DMS114 treated with DMSO at 0.1 percent for 48 hours (cell line): ENCODE measurements at regions not wholly inside any gene's neighbourhood (a gene's known extent, or its start where the extent isn't known, plus 50 kb on each side); places are given as distances from the start of the nearest gene placed in this dataset.
"Not testable (repeated sequence)": the region's sequence is repeated elsewhere in the genome, so short reads cannot be mapped to it uniquely, and the experiment has no call there.

ENCODE experiments used
- DNase-seq: peaks from one replicate; lab custom pipeline; 2025; ENCODE audit not compliant: unreplicated experiment; lab: John Stamatoyannopoulos, UW

GRCh38 chr1:163571950-163572349 is 250.2 kb downstream of the NUF2 start:
- DNase-seq: no peak

GRCh38 chr1:163574119-163574518 is 252.4 kb downstream of the NUF2 start:
- DNase-seq: no peak

GRCh38 chr1:163580926-163581325 is 259.2 kb downstream of the NUF2 start:
- no peak for DNase-seq

- DNase-seq: no peak
These were observed 262.0 kb downstream of the NUF2 start for GRCh38 chr1:163583661-163584181.

- DNase-seq: no peak
These were observed 264.0 kb downstream of the NUF2 start for GRCh38 chr1:163585796-163586195.

DNA sequence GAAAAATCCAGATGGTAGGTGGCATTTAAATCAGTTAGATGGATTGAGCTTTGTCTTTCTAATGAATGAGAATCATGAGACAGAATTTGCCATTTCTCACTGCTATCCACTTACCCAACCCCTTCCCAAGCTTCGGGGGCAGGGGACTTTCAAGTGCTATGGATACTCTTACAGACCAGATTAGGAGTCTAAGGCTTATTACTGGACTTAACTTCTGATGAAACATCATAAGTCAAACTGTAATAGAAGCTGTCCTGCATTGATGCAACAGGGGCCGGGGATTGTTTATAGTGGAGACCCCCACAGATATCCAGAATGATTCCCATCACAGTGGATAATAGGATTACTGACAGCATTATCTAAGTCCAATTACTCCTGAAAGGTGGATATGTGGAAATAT is 267.0 kb downstream of the NUF2 start:
- DNase-seq: no peak

GRCh38 chr1:163589735-163590134 is 268.0 kb downstream of the NUF2 start:
- DNase-seq: no peak

DNA sequence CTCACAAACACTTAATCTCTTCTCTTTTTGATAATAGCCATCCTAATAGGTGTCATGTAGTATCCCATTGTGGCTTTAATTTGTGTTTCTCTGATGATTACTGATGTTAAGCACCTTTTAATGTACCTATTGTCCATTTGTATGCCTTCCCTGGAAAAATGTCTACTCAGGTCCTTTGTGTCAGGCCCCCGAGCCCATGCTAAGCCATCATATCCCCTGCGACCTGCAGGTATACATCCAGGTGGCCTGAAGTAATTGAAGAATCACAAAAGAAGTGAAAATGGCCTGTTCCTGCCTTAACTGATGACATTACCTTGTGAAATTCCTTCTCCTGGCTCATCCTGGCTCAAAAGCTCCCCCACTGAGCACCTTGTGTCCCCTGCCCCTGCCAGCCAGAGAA is 269.4 kb downstream of the NUF2 start:
- DNase-seq: not testable (repeated sequence)

DNA sequence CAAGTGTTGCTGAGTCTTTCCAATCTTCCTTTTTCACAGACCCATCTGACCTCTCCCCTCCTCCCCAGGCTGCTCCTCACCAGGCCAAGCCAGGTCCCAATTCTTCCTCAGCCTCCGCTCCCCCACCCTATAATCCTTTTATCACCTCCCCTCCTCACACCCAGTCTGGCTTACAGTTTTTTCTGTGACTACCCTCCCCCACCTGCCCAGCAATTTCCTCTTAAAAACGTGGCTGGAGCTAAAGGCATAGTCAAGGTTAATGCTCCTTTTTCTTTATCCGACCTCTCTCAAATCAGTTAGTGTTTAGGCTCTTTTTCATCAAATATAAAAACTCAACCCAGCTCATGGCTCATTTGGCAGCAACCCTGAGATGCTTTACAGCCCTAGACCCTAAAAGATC is 270.9 kb downstream of the NUF2 start:
- not testable (repeated sequence) for DNase-seq

DNA sequence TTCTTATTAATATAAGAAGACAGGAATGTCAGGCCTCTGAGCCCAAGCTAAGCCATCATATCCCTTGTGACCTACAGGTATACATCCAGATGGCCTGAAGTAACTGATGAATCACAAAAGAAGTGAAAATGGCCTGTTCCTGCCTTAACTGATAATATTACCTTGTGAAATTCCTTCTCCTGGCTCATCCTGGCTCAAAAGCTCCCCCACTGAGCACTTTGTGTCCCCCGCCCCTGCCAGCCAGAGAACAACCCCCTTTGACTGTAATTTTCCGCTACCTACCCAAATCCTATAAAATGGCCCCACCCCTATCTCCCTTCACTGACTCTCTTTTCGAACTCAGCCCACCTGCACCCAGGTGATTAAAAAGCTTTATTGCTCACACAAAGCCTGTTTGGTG is 274.4 kb downstream of the NUF2 start:
- not testable (repeated sequence) for DNase-seq

GRCh38 chr1:163596541-163597258 is 274.9 kb downstream of the NUF2 start:
- no peak for DNase-seq

DNA sequence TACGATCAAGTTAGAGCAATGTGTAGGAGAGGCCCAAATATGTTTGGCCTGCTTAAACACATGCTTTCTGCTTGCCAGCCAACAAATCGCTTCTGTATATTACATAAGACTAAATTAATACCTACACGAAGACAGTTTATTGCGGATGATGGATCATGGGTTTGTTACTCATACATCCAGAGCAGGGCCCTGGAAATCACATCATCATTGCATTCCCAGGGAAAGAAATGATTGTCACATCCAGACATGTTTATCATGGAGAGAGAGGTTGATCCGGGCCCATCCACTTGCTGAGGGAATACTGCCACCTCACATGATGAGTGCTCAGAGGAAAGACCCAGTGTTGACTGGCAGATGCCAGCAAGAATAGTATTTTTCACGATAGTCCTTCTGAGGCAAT is 282.6 kb downstream of the NUF2 start:
- DNase-seq: no peak

GRCh38 chr1:163604896-163605295 is 283.1 kb downstream of the NUF2 start:
- DNase-seq: no peak

- no peak for DNase-seq
These were observed 287.2 kb downstream of the NUF2 start for GRCh38 chr1:163608979-163609378.

GRCh38 chr1:163609858-163610257 is 288.1 kb downstream of the NUF2 start:
- no peak for DNase-seq

- no peak for DNase-seq
These were observed 288.7 kb downstream of the NUF2 start for GRCh38 chr1:163610486-163610885.

DNA sequence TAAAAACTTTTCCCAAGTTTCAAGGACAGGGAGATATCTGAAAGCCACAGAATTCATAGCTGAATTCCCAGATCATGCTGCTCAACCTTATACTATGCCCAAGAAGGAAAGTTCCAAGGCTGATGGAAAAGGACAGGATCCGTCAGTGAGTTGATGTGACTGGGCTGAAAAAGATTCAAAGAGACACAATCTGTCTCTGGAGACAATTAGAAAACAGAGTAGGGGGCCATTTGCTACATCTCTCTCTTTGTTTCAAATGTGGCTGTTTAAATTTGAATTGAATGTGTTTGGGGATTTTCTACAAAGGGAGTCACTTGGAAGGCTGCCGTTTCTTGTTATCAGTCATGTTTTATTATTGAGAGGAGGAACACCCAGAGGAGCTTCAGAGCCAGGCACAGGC is 292.6 kb downstream of the NUF2 start:
- DNase-seq: no peak

DNA sequence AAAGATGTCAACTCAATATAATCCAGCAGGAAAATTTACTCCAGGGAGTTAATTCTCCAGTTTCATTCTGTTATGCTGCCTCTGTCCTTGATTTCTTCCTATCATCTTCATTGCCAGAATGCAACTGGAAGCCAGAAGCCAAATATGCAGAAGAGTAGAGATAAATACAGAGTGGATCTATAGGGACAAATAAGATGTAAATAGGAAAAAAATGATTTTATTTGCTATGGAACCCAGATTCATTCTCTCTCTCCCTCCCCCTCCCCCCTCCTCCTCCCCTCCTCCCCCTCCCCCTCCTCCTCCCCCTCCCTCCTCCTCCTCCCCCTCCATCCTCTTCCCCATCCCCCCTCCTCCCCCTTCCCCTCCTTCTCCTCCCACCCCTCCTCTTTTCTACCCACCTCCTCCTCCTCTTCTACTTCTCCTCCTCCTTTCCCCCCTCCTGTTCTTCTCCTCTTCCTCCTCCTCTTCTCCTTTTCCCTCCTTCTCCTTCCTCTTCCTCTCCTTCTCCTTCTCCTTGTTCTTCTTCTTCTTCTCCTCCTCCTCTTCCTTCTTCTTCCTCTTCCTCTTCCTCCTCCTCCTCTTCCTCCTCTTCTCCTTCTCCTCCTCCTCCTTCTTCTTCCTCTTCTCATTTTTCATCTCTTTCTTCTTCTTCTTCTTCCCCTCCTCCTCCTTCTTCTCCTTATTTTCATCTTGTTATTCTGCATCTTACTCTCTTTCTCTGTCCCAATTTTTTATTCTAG is 306.4 kb downstream of the NUF2 start:
- no peak for DNase-seq

DNA sequence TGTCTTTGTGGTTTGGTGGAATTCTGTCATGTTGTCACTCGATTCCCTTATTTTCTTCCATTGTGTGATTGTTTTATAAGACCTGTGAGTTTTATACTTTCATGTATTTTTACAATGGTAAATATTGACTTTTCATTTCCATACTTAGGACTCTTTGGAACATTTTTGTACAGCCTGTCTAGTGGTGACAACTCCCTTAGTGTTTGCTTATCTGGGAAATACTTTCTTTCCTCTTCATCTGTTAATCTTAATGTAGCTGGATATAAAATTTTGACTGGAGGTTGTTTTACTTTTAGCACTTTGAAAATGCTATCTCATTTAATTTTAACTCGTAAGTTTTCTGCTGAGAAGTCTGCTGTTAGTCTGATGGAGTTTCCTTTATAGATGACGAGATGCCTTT is 310.5 kb downstream of the NUF2 start:
- no peak for DNase-seq

- DNase-seq: no peak
These were observed 311.6 kb downstream of the NUF2 start for GRCh38 chr1:163633366-163633765.

- not testable (repeated sequence) for DNase-seq
These were observed 323.9 kb downstream of the NUF2 start for GRCh38 chr1:163645676-163646075.

DNA sequence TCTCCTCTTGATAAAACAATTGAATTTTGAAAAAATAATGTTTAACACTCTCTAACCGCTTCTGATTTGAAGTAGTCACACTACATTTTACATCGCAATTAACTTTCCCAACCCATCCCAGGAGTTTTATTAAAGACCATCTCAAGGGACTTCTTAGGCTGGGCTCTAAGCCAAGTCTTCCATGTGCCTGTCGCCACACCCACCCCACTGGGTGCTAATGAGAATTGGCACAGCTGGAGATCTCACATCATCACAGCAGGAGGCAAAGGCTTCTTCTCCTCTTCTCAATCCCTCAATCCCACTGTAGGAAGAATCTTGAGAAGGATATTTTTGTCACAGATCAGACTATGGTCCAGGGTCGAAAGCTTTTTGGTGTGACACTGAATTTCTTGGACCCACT is 328.9 kb downstream of the NUF2 start:
- DNase-seq: no peak
